Lower leg skin (tissue), 3 donors: ENCODE measurements at regions not wholly inside any gene's neighbourhood (a gene's known extent, or its start where the extent isn't known, plus 50 kb on each side); places are given as distances from the start of the nearest gene placed in this dataset.

Source experiments
- CTCF ChIP-seq, 3 donors: fragments of 450-650 bp; IDR thresholded peaks; one replicate each; pipeline ENCODE4 v1.5.1; 2016; ENCODE audit warnings: antibody characterized with exemption in 3 of 3, mild to moderate bottlenecking in 3 of 3, moderate library complexity in 2 of 3
- POLR2A ChIP-seq, 2 donors: fragments of 450-650 bp; IDR thresholded peaks; one replicate each; pipeline ENCODE4 v1.6.1; 2016 to 2017; ENCODE audit warnings: antibody characterized with exemption in 2 of 2, mild to moderate bottlenecking in 1 of 2, moderate library complexity in 1 of 2

- no peak for TF ChIP-seq POLR2A (IDR thresholded peaks at IDR 0.05)
- TF ChIP-seq CTCF (IDR thresholded peaks at IDR 0.05), result no peak
Measured at GRCh38 chr2:175823002-175823706, 178.9 kb downstream of the LNPK start.
